ENCODE measurements at regions not wholly inside any gene's neighbourhood (a gene's known extent, or its start where the extent isn't known, plus 50 kb on each side); places are given as distances from the start of the nearest gene placed in this dataset.

GRCh38 chr12:77497647-77498046 lies 333.0 kb upstream of the NAV3 start:
- in situ Hi-C loops (cut with HindIII; ENCODE audit: low sequenced_read_pairs), result no loop called here
- DNase-seq (ENCODE audit: low read depth, low spot score), result no peak
- no peak for TF ChIP-seq CTCF (IDR thresholded peaks at IDR 0.05; ENCODE audit: low read depth, low read length)
- H3K4me3 ChIP-seq (ENCODE audit: low read depth, low read length), result no peak overlapping the region

- DNase-seq (ENCODE audit: low read depth, low spot score), result no peak
- no peak overlapping the region for H3K4me3 ChIP-seq (ENCODE audit: low read depth, low read length)
- in situ Hi-C loops (cut with HindIII; ENCODE audit: low sequenced_read_pairs), result no loop called here
- no peak for TF ChIP-seq CTCF (IDR thresholded peaks at IDR 0.05; ENCODE audit: low read depth, low read length)
These were observed 334.0 kb upstream of the NAV3 start for GRCh38 chr12:77496714-77497113.

- no peak for TF ChIP-seq CTCF (IDR thresholded peaks at IDR 0.05; ENCODE audit: low read depth, low read length)
- DNase-seq (ENCODE audit: low read depth, low spot score), result no peak
- H3K4me3 ChIP-seq (ENCODE audit: low read depth, low read length), result no peak overlapping the region
- in situ Hi-C loops (cut with HindIII; ENCODE audit: low sequenced_read_pairs), result no loop called here
These were observed 336.4 kb upstream of the NAV3 start for GRCh38 chr12:77494296-77494695.

GRCh38 chr12:77493302-77494168 lies 337.2 kb upstream of the NAV3 start:
- TF ChIP-seq CTCF (IDR thresholded peaks at IDR 0.05; ENCODE audit: low read depth, low read length), result no peak
- in situ Hi-C loops (cut with HindIII; ENCODE audit: low sequenced_read_pairs), result no loop called here
- H3K4me3 ChIP-seq (ENCODE audit: low read depth, low read length), result no peak overlapping the region
- no peak for DNase-seq (ENCODE audit: low read depth, low spot score)

GRCh38 chr12:77492536-77492935 lies 338.2 kb upstream of the NAV3 start:
- no peak overlapping the region for H3K4me3 ChIP-seq (ENCODE audit: low read depth, low read length)
- in situ Hi-C loops (cut with HindIII; ENCODE audit: low sequenced_read_pairs), result no loop called here
- no peak for DNase-seq (ENCODE audit: low read depth, low spot score)
- no peak for TF ChIP-seq CTCF (IDR thresholded peaks at IDR 0.05; ENCODE audit: low read depth, low read length)

- H3K4me3 ChIP-seq (ENCODE audit: low read depth, low read length), result no peak overlapping the region
- TF ChIP-seq CTCF (IDR thresholded peaks at IDR 0.05; ENCODE audit: low read depth, low read length), result no peak
- in situ Hi-C loops (cut with HindIII; ENCODE audit: low sequenced_read_pairs), result no loop called here
- no peak for DNase-seq (ENCODE audit: low read depth, low spot score)
These were observed 341.2 kb upstream of the NAV3 start for GRCh38 chr12:77489331-77489970.

Data from astrocyte of the spinal cord (primary cell).